HK-2 (cell line): ENCODE measurements at regions not wholly inside any gene's neighbourhood (a gene's known extent, or its start where the extent isn't known, plus 50 kb on each side); places are given as distances from the start of the nearest gene placed in this dataset.
"Not testable (repeated sequence)": the region's sequence is repeated elsewhere in the genome, so short reads cannot be mapped to it uniquely, and the experiment has no call there.

ENCODE experiments used
- DNase-seq: peaks from one replicate; pipeline ENCODE4 v3.0.0-alpha.2; 2018; ENCODE audit not compliant: unreplicated experiment

DNA sequence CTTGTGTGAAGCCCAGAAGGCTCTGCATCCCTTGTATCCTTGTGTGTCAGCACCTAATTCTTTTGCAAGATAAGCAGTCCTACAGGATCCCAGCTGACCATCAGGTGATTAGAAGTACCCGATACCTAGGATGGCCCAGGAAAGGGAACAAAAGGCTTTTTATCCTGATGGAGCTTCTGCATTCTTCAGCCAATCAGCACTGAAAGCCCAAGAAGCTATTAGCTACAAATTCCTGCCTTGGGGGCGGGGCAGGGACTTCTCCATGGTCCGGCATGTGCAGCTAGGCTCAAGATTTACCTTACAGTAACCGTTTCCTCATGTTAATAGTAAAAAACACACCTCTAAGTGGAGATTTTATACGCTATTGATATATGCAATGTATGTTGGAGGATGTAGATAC lies 264.6 kb upstream of the THUMPD2 start:
- DNase-seq: no peak

DNA sequence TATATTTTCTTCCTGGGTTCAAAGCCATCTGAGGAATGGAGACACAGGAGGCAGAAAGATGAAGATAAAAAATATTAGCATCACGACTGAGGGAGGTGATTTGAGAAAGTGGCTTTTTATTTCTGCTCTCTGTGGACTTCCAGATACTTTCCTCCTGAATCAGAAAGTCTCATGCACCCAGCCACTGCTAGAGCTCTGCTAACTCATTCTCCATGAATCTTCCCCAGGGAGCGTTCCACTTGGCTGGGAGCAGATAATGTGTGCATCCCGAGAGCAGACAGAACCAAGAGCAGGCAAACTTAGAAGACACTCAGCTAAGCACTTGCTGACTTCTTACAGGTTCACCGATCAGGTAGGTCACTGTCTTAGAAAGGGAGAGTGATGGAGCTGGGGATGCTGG lies 264.1 kb upstream of the THUMPD2 start:
- DNase-seq: no peak

DNA sequence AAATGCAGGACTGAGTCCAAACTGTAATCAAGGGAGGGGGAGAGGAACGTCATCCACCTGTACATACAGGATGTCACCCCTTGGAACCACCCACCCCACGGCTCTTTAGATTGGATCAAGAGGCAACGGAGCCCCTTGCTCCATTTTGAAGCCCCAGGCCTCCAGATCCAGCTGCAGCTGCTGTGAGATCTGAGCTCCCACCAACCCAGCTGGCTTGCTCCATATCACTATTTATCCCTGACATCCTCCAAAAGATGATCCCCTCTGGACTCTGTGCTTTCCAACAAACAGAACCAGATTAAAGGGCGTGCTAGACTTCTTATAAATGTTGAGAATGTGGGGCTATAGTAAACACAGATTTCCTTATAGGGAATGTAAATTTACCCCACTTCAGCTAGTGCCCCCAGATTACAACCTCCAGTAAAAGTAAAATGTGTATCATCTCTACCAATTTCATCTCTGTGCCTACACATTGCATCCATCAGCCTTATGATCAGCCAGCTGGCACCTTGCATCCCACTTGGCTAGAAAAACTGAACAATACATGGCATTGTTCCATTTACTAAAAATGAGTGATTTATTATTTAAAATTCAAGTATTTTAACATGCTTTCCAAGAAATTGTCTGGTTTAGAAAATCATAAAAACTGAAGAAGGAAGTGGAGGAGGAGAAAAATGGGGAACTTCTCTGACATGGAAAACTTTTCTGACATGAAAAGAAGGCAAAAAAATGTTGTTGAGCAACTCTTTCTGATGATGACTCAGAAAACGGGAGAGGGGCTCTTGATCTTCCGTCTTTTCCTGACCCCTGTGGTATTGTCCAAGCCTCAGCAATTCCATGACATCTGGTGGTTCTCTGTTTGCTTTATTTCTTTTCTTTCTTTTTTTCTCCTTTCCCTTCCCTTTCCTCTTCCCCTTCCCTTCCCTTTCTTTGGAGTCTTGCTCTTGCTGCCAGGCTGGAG lies 262.6 kb upstream of the THUMPD2 start:
- no peak for DNase-seq

DNA sequence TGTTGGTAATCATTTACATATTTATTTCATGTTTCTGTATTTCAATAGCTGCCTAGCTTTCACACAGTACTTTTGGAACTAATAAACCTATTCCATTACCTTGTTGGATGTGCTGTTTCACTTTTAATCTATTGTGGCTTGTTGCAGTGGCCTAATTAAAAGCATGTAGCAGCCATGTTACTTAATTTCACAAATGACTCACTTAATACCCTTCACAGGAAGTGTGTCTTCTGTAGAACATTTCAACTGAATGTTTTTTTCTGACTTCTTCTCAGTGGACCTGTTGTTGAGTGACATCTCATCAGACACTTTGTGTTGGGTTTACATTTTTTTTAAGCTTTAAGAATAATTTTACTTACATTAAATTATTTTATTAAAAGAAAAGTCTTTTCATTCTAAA lies 260.5 kb upstream of the THUMPD2 start:
- DNase-seq: no peak

DNA sequence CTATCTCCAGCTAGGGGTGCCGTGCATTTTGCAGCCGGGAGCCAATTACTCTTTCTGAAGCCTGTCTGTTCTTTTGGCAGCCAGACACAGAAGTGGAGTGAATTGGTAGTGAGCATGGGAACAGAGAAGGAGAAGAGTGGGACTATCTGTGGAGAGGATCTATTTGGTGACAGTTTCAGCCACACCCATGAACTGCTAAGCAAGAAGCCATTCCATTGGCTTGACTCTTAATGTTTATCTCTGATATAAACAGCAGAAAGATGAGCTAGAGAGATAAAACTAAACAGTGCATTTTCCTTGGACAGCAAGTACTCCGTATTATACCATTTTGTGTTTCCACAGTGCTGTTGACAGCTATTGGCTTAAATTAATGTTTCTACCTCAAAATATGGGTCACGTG lies 259.6 kb upstream of the THUMPD2 start:
- DNase-seq: no peak

DNA sequence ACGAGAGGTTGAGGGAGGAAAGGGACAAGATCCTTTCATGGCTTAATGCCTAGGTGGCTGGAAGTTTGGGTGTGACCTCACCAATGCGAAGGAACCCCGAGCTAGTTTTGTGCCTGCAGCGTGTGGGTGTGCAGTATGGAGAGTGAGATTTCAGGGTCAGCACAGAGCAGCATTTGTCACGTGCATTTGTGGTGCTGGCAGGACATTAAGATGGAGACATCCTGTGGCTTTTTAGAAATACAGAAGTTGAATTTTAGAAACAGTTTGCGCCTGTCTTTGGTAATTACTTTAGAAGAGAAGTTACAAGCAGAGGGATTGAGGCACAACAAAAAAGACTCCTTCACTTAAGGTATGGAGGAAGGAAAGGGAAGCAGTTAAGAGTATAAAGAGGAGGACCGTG lies 258.2 kb upstream of the THUMPD2 start:
- DNase-seq: no peak

DNA sequence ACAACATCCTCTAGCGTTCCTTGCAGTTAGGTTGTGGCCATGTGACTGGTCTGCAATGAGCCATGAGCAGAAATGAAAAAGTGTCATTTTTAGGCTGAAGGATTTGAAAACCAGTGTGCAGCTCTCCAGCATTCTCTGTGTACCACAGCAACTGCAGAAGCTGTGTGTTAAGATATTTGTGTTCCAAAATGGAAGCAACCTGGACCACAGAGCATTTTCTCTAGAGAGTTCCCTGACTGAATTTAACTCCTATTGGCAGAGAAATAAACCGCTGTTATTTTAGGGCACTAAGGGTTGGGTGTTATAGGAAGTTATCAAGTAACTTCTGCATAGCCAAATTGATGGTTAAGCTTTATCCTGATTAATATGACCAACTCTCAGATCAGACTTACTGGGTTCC lies 257.2 kb upstream of the THUMPD2 start:
- no peak for DNase-seq

DNA sequence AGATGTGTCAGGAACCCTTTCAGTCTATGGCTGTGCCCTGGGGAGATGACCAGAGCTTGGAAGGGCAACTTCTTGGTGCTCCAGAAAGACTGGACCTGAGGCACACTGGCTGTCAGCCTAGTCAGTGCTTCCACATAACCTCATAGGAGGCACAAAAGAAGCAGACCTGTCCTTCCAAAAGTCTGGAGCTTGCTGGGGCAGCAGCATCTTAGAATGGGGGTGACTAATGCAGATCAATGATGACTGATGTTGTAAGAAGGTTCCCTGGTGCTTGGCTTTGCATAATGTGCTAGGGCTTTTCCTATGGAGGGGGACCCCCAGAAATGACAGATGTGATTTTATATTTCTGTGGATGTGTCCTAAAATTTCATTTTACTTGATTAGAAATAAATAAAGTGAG lies 255.7 kb upstream of the THUMPD2 start:
- DNase-seq: no peak

DNA sequence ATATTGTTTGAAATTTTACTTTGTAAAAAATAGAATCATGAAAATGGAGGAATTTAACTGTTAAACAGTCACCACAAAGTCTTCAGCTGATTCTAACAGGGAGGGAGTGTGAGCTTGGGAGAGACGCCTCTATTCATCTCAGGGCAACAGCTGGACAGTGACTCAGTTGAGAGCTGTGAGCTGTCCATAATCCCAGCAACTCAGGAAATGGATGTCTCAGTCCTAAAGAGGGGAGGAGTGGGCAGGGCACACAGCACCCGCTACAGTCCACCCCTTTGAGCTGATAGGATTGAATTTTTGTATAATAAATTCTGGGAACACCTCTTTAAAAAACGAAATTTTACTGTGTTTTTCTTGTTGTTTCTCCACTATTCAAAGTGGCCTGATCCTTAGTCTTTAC lies 255.1 kb upstream of the THUMPD2 start:
- DNase-seq: no peak

DNA sequence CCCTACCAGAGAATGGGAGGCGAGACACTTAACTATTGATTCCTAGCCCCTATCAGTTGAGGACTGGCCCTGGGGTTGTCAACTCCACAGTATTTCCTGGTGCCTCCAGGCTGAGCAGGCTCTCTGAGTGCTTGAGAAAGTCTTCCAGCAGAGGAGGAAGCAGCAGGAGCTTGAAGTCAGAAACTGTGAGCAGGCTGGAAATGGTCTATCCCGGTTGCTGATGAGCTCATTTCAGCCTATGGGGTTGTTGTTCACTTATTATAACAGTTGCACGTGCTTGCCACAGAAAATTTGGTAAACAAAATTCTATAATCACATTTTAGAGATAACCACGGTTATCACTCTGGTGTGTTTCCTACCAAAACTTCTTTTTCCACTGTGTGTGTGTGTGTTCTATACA lies 254.7 kb upstream of the THUMPD2 start:
- no peak for DNase-seq

DNA sequence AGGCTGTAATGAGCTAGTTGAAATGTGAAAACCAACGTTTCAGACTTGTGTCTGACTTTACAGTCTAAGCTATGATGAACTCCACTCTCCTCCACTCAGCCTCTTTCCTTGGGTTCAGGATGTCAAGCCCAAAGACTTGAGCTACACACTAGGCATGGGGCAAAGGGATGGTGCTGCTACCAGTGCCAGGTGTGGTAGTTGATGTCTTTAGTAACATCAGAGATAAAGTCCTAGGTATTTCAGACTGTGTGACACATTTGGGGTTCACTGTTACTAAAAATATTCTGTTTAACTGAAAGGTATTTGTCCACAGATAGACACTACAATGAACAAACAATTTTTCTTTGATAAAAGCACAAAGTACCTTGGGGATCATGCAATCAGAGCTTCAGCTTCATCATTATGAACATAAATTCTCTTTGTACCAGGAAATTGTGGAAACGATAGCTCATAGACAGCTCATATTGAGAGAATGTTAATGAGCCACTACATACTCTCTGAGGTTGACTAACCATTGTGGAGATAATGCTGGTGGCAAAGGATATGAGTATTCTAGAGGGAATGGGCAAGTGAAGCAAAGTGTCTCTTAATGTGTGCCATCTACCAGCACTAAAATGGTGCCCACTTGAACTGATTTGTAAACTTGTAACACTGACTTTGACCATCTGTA lies 253.7 kb upstream of the THUMPD2 start:
- no peak for DNase-seq

DNA sequence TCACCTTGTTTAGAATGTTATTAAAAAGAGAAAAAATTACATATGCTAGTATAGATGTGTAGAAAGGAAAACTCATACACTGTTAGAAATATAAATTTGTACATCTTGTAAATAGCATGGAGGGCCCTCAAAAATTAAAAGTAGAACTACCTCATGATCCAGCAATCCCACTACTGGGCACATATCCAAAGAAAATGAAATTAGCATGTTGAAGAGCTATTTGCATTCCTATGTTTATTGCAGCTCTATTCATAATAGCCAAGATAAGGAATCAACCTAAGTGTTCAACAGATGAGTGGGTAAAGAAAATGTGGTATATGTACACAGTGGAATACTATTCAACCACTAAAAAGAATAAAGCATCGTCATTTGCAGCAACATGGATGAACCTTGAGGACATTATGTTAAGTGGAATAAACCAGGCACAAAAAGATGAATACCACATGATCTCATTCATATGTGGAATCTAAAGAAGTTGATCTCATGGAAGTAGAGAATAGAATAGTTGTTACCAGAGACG lies 251.5 kb upstream of the THUMPD2 start:
- DNase-seq: no peak

DNA sequence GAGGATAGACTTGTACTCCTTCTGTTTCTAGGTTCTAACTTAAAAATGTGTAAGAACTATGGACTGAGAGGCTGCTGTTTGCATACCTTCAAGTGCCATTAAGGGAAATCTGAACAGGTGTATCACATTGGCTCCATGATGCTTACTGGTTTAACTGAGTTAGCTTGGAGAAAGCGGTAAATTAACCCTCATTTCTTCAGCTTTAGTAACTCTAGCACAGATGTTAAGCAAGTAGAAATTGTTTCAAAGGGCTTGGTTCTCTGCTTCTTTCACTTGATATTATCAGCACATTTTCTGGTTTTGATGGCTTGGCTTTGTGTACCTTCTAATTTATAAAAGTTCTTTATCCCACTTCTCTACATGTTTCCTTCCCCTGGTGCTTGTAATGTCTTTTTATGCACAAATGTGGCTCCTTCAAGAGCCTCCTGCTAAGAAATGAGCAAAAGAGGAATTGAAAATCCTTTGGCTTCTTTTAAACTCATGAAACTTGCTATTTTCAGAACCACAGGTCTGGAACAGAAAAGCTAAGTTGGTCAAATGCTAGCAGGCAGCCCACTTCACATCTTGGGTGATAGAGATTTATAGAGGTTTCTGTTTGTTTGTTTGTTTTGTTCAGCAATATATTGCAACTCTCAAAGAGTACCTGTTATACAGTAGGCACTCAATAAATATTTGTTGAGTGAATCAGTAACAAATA lies 249.9 kb upstream of the THUMPD2 start:
- no peak for DNase-seq

DNA sequence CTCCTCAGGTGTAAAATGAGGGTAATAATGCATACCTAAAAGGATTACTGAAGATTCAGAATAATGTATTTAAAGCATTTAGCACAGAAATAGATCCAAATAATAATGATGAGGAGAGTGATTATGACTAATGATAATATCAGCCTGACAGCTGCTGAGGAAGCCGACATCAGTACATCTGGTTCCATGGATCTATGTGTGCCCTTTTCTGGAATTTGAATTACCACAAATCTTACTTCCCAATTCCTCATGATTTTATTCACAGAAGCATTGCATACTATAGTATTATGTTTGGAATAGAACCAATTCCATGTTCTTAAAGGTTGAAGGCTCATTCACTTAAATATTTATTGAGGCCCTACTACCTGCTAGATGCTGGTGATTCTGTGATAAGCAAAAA lies 248.9 kb upstream of the THUMPD2 start:
- no peak for DNase-seq

DNA sequence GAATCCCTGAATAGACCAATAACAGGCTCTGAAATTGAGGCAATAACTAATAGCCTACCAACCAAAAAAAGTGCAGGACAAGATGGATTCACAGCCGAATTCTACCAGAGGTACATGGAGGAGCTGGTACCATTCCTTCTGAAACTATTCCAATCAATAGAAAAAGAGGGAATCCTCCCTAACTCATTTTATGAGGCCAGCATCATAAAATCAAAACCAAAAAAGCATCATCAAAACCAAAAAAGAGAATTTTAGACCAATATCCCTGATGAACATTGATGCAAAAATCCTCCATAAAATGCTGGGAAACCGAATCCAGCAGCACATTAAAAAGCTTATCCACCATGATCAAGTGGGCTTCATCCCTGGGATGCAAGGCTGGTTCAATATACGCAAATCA lies 246.2 kb upstream of the THUMPD2 start:
- DNase-seq: not testable (repeated sequence)

DNA sequence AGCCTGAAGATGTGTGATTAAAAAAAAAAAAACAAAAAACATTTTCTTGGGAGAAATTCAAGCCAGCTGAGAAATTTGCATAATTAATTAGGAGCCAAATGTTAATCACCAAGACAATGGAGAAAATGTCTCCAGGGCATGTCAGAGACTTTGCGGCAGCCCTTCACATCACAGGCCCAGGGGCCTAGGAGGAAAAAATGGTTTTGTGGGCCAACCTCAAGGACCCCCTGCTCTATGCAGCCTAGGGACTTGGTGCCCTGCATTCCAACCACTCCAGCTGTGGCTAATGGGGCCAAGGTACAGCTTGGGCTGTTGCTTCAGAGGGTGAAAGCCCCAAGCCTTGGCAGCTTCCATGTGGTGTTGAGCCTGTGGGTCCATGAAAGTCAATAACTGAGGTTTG lies 241.9 kb upstream of the THUMPD2 start:
- no peak for DNase-seq

DNA sequence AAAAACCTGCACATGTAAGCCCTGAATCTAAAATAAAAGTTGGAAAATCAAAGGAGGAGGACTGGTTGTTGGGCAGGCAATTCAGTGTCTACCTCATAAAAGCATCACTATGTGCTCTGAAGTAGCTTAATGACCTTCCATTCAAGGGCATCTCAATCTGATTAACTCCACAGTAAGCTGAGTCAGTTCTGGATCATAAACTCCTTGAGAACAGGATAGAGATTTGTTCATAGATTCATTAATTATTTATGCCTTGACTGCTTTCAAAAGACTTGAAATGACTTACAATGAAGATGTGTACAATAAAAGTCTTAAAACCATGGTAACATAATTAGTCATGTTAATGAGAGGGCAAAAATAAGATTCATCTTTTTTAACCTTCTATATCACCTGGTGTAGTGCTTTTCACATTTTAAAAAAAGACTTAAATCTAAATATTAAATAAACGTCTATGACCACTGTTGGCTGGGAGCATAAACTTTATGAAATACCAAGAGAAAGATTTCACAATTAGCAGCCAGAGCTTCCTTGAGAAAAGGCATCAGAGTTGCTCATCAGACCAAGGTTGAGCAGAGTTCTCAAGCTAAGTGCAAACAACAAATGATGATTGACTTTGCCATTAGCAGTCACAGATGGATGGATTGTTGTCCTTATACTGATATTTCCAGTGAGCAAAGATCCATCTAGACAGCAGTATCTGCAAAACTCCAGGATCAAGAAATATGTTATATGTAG lies 237.3 kb upstream of the THUMPD2 start:
- DNase-seq: no peak

DNA sequence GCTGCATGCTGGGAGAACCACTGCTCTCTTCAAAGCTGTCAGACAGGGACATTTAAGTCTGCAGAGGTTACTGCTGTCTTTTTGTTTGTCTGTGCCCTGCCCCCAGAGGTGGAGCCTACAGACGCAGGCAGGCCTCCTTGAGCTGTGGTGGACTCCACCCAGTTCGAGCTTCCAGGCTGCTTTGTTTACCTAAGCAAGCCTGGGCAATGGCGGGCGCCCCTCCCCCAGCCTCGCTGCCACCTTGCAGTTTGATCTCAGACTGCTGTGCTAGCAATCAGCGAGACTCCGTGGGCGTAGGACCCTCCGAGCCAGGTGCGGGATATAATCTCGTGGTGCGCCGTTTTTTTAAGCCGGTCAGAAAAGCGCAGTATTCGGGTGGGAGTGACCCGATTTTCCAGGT lies 234.9 kb upstream of the THUMPD2 start:
- DNase-seq: not testable (repeated sequence)

DNA sequence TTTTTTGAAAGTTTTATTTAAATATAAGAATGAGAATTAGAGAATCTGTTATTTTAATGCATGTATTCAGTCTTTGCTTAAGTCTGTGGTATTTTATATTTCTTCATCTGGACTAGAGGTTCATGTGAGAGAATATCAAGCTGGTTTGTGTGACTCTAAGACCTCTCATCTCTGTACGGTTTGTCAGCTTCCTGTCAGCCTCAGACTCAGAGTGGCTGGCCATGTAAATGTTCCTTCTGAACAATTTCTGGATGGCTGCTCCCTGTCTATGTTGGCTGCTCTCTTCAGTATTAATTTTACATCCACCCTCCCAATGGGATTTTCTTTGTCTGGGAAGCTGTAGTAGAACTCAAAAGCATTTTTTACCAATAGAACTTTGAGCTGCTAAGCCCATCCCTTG lies 225.3 kb upstream of the THUMPD2 start:
- DNase-seq: no peak

DNA sequence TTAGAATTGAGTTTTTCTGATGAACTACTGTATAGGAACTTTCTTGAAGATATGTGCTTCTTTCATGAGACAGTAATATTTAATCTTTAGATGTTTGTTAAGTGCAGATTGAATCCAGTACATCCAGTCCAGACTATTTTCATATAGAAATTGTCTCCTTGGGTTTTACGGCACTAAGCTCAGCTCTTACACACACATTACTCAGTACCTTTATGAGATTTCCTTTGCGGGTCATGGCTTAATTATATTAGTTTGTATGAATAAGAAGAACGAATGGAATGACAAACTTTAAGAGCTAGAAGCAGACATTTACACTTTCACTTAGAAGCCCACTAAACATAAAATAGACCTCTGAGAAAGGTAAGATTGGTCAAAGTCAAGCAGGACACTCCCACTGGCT lies 223.3 kb upstream of the THUMPD2 start:
- no peak for DNase-seq

DNA sequence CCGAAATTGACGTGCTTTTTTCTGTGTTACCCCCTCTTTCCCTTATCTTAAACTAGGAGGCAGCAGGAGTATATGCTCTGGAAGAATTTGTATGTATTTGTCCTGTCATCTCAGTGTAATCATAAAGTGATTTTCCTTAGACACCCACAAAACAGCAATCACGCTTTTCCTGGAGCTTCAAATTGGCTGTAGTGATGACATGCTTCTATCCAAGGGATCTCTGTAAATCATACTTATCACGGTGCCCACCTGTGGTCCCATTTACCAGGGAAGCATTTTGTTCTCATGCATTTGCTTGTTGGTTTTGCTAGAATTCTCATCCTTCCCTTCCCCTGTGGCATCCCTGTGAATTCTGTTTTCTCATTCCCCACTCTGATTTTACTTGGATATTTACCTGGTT lies 220.8 kb upstream of the THUMPD2 start:
- no peak for DNase-seq

DNA sequence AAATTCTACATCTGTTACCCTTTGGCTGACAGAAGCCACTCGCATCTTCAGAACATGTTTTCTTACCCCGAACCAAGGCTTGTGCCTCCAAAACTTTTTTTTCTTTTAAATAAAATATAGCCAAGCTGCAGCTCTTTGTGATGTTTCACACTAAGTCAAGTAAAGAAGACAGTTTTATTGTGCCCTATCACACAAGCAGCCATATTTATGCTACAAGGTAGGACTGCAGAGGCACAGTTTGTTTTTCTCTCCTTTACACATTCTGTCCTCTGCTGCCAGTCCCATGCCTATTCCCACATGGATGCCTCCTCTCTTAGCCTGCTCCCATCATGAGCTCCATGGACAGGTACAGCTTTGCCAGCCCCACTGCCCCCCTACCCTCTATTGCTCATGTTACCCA lies 219.6 kb upstream of the THUMPD2 start:
- DNase-seq: no peak
